ENCODE measurements at regions not wholly inside any gene's neighbourhood (a gene's known extent, or its start where the extent isn't known, plus 50 kb on each side); places are given as distances from the start of the nearest gene placed in this dataset.

GRCh38 chr2:203650860-203651613, 55.4 kb upstream of the CD28 start:
- Histone ChIP-seq H2BK120ac (replicated peaks; ENCODE audit: low read depth, low read length) (no peak overlapping the region), H4K20me1 (replicated peaks in 1 of 2; ENCODE audit: control insufficient read depth in 1 of 2, insufficient read depth in 2 of 2, low read length in 2 of 2) (no peaks in the 10 kb centered on the region), H4K91ac (replicated peaks; ENCODE audit: insufficient read length, low read length) (no peak overlapping the region), H3K36me3 (ENCODE audit: control insufficient read depth in 2 of 4, insufficient read depth in 4 of 4, low read length in 3 of 4) (no peaks in the 10 kb centered on the region), H3K27me3 (replicated peaks in 1 of 4; ENCODE audit: control insufficient read depth in 3 of 4, extremely low read depth in 1 of 4, insufficient read depth in 3 of 4, low read length in 3 of 4) (no peaks in the 10 kb centered on the region), H2AK5ac (ENCODE audit: low read depth, low read length) (no peak overlapping the region), H3K18ac (ENCODE audit: extremely low read depth, low read length) (no peak overlapping the region), H2AFZ (ENCODE audit: low read length) (0 out of 2 replicates have a peak overlapping the region, but pooled peaks have one; percentile 6), H3K79me1 (ENCODE audit: low read depth, low read length) (no peaks in the 10 kb centered on the region), H2BK20ac (ENCODE audit: low read length) (no peak overlapping the region; the same call in 1 of the 2 replicates), H3K56ac (replicated peaks; ENCODE audit: insufficient read length, low read depth, low read length) (no peak overlapping the region), H2BK15ac (ENCODE audit: low read length) (no peak overlapping the region), H4K5ac (ENCODE audit: insufficient read length, low read depth, low read length) (no peak overlapping the region), H3K9ac (replicated peaks in 1 of 4; ENCODE audit: extremely low read depth in 1 of 4, low read depth in 3 of 4, low read length in 3 of 4) (no peak overlapping the region), H3K4ac (replicated peaks; ENCODE audit: insufficient read length, low read depth, low read length) (no peak overlapping the region), H2BK5ac (ENCODE audit: low read depth, low read length) (no peak overlapping the region), H3K14ac (ENCODE audit: insufficient read length) (no peak overlapping the region), H3K9me3 (ENCODE audit: insufficient read depth in 2 of 2, low read depth in 1 of 2, low read length in 1 of 2) (no peaks in the 10 kb centered on the region), H3K4me3 (ENCODE audit: extremely low read depth in 1 of 4, insufficient read depth in 2 of 4, low read depth in 3 of 4, low read length in 4 of 4) (no peak overlapping the region), H4K8ac (ENCODE audit: extremely low read depth, insufficient read depth, low read length) (no peak overlapping the region), H2BK12ac (ENCODE audit: low read depth, low read length) (no peak overlapping the region), H3K79me2 (ENCODE audit: control insufficient read depth in 1 of 2, insufficient read depth in 2 of 2, low read length in 2 of 2) (no peaks in the 10 kb centered on the region), H3K23me2 (ENCODE audit: low read depth, low read length) (no peaks in the 10 kb centered on the region), H3K4me2 (ENCODE audit: insufficient read depth in 1 of 2, low read depth in 2 of 2, low read length in 2 of 2) (no peak overlapping the region), H3K23ac (ENCODE audit: insufficient read length) (no peak overlapping the region), H3K4me1 (replicated peaks in 1 of 4; ENCODE audit: control insufficient read depth in 3 of 4, insufficient read depth in 4 of 4, low read length in 3 of 4) (no peaks in the 10 kb centered on the region), H3K27ac (ENCODE audit: low read depth, low read length) (no peak overlapping the region)
- POLR2A ChIA-PET (ENCODE audit: partially characterized antibody) = no interaction called here
- CTCF ChIA-PET (ENCODE audit: partially characterized antibody) = interaction anchor here (0.9 to 1.8 kb wide), 8 partner anchors 9 to 183 kb away, joined by 3 to 6 read pairs (median 4); no protein-coding TSS in a partner anchor
- DNase-seq (ENCODE audit: low read depth in 1 of 2, low spot score in 2 of 2) (no peak), FAIRE-seq (no peak)
- 81% methylated on average over 4 of the region's 4 CpGs; no CpG with 5 or more reads in 1 of the 2 experiments for WGBS, 2 experiments (ENCODE audit: extremely low coverage in 1 of 2, insufficient coverage in 1 of 2, insufficient read length in 1 of 2, insufficient replicate concordance in 2 of 2, low coverage in 1 of 2, low lambda C conversion rate in 2 of 2, missing lambda C conversion rate in 1 of 2)
- TF ChIP-seq ATF2 (IDR thresholded peaks at IDR 0.05; ENCODE audit: low read length) (no peak), E2F6 (IDR thresholded peaks at IDR 0.05) (no peak), CTCF (IDR thresholded peaks at IDR 0.05; ENCODE audit: control extremely low read depth in 1 of 3, insufficient read depth in 1 of 3, low read depth in 1 of 3, low read length in 3 of 3) (peak in 2 of 3 experiments; percentile 18 to 44; a peak in 2 of 4 replicates), RAD21 (IDR thresholded peaks at IDR 0.05 in 1 of 2, conservative IDR thresholded peaks at IDR 0.05 in 1 of 2; ENCODE audit: low read depth in 2 of 2, low read length in 2 of 2) (peak; percentile 75 to 76)
